Lower leg skin (tissue), 3 donors: ENCODE measurements at regions not wholly inside any gene's neighbourhood (a gene's known extent, or its start where the extent isn't known, plus 50 kb on each side); places are given as distances from the start of the nearest gene placed in this dataset.

Source experiments
- CTCF ChIP-seq, 3 donors: fragments of 450-650 bp; IDR thresholded peaks; one replicate each; pipeline ENCODE4 v1.5.1; 2016; ENCODE audit warnings: antibody characterized with exemption in 3 of 3, mild to moderate bottlenecking in 3 of 3, moderate library complexity in 2 of 3
- POLR2A ChIP-seq, 2 donors: fragments of 450-650 bp; IDR thresholded peaks; one replicate each; pipeline ENCODE4 v1.6.1; 2016 to 2017; ENCODE audit warnings: antibody characterized with exemption in 2 of 2, mild to moderate bottlenecking in 1 of 2, moderate library complexity in 1 of 2

- no peak for TF ChIP-seq POLR2A (IDR thresholded peaks at IDR 0.05)
- TF ChIP-seq CTCF (IDR thresholded peaks at IDR 0.05) = no peak
These were observed 331.1 kb downstream of the GPAT3 start for GRCh38 chr4:83866834-83867621.
